H1 (cell line): ENCODE measurements at regions not wholly inside any gene's neighbourhood (a gene's known extent, or its start where the extent isn't known, plus 50 kb on each side); places are given as distances from the start of the nearest gene placed in this dataset.

Source experiments
- CTCF ChIA-PET: fragments of 300-600 bp; sonication (Branson Sonifier 250); formaldehyde crosslinking; loops from one replicate; lab custom pipeline; 2021; ENCODE audit not compliant: partially characterized antibody; lab: Charles Lee
- POLR2A ChIA-PET: fragments of 300-600 bp; sonication (Branson Sonifier 250); formaldehyde crosslinking; loops from one replicate; lab custom pipeline; 2021; ENCODE audit warnings: inconsistent platforms; ENCODE audit not compliant: partially characterized antibody; lab: Charles Lee
- DNase-seq, 2 experiments: peaks; one replicate each; pipeline versions ENCODE4 v3.0.0 to v3.0.0-alpha.2; 2010 to 2022; ENCODE audit warnings: low spot score in 2 of 2, low read depth in 1 of 2, mixed read lengths in 1 of 2
- FAIRE-seq: peaks from 2 replicates; lab custom pipeline; 2011; peaks lifted over from hg19 to GRCh38; lab: Jason Lieb, UNC
- H2AFZ ChIP-seq: 2 replicates; pipeline ENCODE4 v1.8.1; 2012; ENCODE audit warnings: low read length, inconsistent platforms
- H2AK5ac ChIP-seq: 2 replicates; pipeline ENCODE4 v1.6.1; 2013; ENCODE audit warnings: low read depth, low read length
- H2BK120ac ChIP-seq: replicated peaks from 2 replicates; pipeline ENCODE3; 2013; ENCODE audit warnings: low read depth, low read length, inconsistent platforms
- H2BK12ac ChIP-seq: 2 replicates; pipeline ENCODE4 v1.6.1; 2013; ENCODE audit warnings: low read depth, low read length
- H2BK15ac ChIP-seq: 2 replicates; pipeline ENCODE4 v1.6.1; 2013; ENCODE audit warnings: low read length
- H2BK20ac ChIP-seq: 2 replicates; pipeline ENCODE4 v1.6.1; 2013; ENCODE audit warnings: low read length
- H2BK5ac ChIP-seq: 2 replicates; pipeline ENCODE4 v1.6.1; 2013; ENCODE audit warnings: low read depth, low read length
- H3K14ac ChIP-seq: 2 replicates; pipeline ENCODE4 v1.6.1; 2013; ENCODE audit warnings: inconsistent platforms; ENCODE audit not compliant: insufficient read length
- H3K18ac ChIP-seq: 2 replicates; pipeline ENCODE4 v1.6.1; 2013; ENCODE audit warnings: low read length; ENCODE audit errors: extremely low read depth
- H3K23ac ChIP-seq: 2 replicates; pipeline ENCODE4 v1.6.1; 2013; ENCODE audit warnings: inconsistent platforms; ENCODE audit not compliant: insufficient read length
- H3K23me2 ChIP-seq: 2 replicates; pipeline ENCODE4 v1.6.1; 2013; ENCODE audit warnings: low read depth, low read length
- H3K27ac ChIP-seq: 2 replicates; pipeline ENCODE4 v1.6.1; 2011; ENCODE audit warnings: low read depth, low read length, inconsistent platforms
- H3K27me3 ChIP-seq, 4 experiments: replicated peaks in 1 of 4; 1 replicate in 1 of 4; 2 replicates in 3 of 4; pipeline versions ENCODE4 v1.6.1 to v1.8.1; 2011 to 2013; ENCODE audit warnings: low read length in 3 of 4, mild to moderate bottlenecking in 3 of 4, inconsistent platforms in 2 of 4, mixed read lengths in 2 of 4, moderate library complexity in 1 of 4; ENCODE audit not compliant: control insufficient read depth in 3 of 4, insufficient read depth in 3 of 4; ENCODE audit errors: extremely low read depth in 1 of 4
- H3K36me3 ChIP-seq, 4 experiments: 2 replicates each; pipeline versions ENCODE4 v1.6.1 to v1.8.1; 2011 to 2013; ENCODE audit warnings: mild to moderate bottlenecking in 4 of 4, low read length in 3 of 4, moderate library complexity in 2 of 4, control low read depth in 1 of 4, inconsistent platforms in 1 of 4; ENCODE audit not compliant: insufficient read depth in 4 of 4, control insufficient read depth in 2 of 4
- H3K4ac ChIP-seq: replicated peaks from 2 replicates; pipeline ENCODE3; 2013; ENCODE audit warnings: low read length, low read depth, mixed read lengths, inconsistent platforms; ENCODE audit not compliant: insufficient read length
- H3K4me1 ChIP-seq, 4 experiments: replicated peaks in 1 of 4; 1 replicate in 1 of 4; 2 replicates in 3 of 4; pipeline versions ENCODE4 v1.6.1 to v1.8.1; 2011 to 2013; ENCODE audit warnings: low read length in 3 of 4, inconsistent platforms in 2 of 4, mixed read lengths in 1 of 4; ENCODE audit not compliant: insufficient read depth in 4 of 4, control insufficient read depth in 3 of 4
- H3K4me2 ChIP-seq, 2 experiments: 2 replicates each; pipeline versions ENCODE4 v1.6.1 to v1.8.1; 2011 to 2013; ENCODE audit warnings: low read depth in 2 of 2, low read length in 2 of 2, control low read depth in 1 of 2, inconsistent platforms in 1 of 2, mild to moderate bottlenecking in 1 of 2; ENCODE audit not compliant: insufficient read depth in 1 of 2
- H3K4me3 ChIP-seq, 4 experiments: fragments of 200-600, 300-600 bp in 1 of 4; sonication (generic), shearing (Covaris generic), sonication (Bioruptor Twin) in 1 of 4; 2 replicates each; pipeline versions ENCODE4 v1.5.1 to v1.8.1; 2011 to 2016; ENCODE audit warnings: low read length in 4 of 4, low read depth in 3 of 4, control low read depth in 2 of 4, inconsistent platforms in 2 of 4, mild to moderate bottlenecking in 2 of 4, mixed read lengths in 1 of 4, moderate library complexity in 1 of 4; ENCODE audit not compliant: insufficient read depth in 2 of 4; ENCODE audit errors: extremely low read depth in 1 of 4
- H3K56ac ChIP-seq: replicated peaks from 2 replicates; pipeline ENCODE3; 2013; ENCODE audit warnings: low read depth, mild to moderate bottlenecking, mixed read lengths, low read length, inconsistent platforms; ENCODE audit not compliant: insufficient read length
- H3K79me1 ChIP-seq: 2 replicates; pipeline ENCODE4 v1.6.1; 2013; ENCODE audit warnings: low read depth, low read length, control low read depth
- H3K79me2 ChIP-seq, 2 experiments: 2 replicates each; pipeline versions ENCODE4 v1.6.1 to v1.8.1; 2012 to 2013; ENCODE audit warnings: low read length in 2 of 2, mild to moderate bottlenecking in 2 of 2, inconsistent platforms in 1 of 2; ENCODE audit not compliant: insufficient read depth in 2 of 2, control insufficient read depth in 1 of 2
- H3K9ac ChIP-seq, 4 experiments: replicated peaks in 1 of 4; 1 replicate in 1 of 4; 2 replicates in 3 of 4; pipeline versions ENCODE4 v1.6.1 to v1.8.1; 2011 to 2013; ENCODE audit warnings: low read depth in 3 of 4, low read length in 3 of 4, control low read depth in 2 of 4, mild to moderate bottlenecking in 2 of 4, moderate library complexity in 2 of 4, inconsistent platforms in 1 of 4; ENCODE audit errors: extremely low read depth in 1 of 4
- H3K9me3 ChIP-seq, 2 experiments: 2 replicates each; pipeline versions ENCODE4 v1.6.1 to v1.8.1; 2012 to 2013; ENCODE audit warnings: mild to moderate bottlenecking in 2 of 2, moderate library complexity in 2 of 2, control low read depth in 1 of 2, inconsistent platforms in 1 of 2, low read depth in 1 of 2, low read length in 1 of 2, mixed read lengths in 1 of 2; ENCODE audit not compliant: insufficient read depth in 2 of 2
- H4K20me1 ChIP-seq, 2 experiments: replicated peaks in 1 of 2; 2 replicates each; pipeline versions ENCODE3 to v1.8.1; 2011 to 2013; ENCODE audit warnings: inconsistent platforms in 2 of 2, low read length in 2 of 2, mild to moderate bottlenecking in 1 of 2; ENCODE audit not compliant: insufficient read depth in 2 of 2, control insufficient read depth in 1 of 2
- H4K5ac ChIP-seq: 2 replicates; pipeline ENCODE4 v1.6.1; 2013; ENCODE audit warnings: low read length, low read depth, mixed read lengths, inconsistent platforms; ENCODE audit not compliant: insufficient read length
- H4K8ac ChIP-seq: 2 replicates; pipeline ENCODE4 v1.8.0; 2013; ENCODE audit warnings: mild to moderate bottlenecking, moderate library complexity, low read length, inconsistent platforms; ENCODE audit not compliant: insufficient read depth; ENCODE audit errors: extremely low read depth
- H4K91ac ChIP-seq: replicated peaks from 2 replicates; pipeline ENCODE3; 2013; ENCODE audit warnings: low read length, mixed read lengths, inconsistent platforms; ENCODE audit not compliant: insufficient read length
- BACH1 ChIP-seq: IDR thresholded peaks from 2 replicates; pipeline ENCODE4 v1.6.1; 2012; ENCODE audit warnings: low read length, improper control_type of control experiment
- CEBPB ChIP-seq: IDR thresholded peaks from 2 replicates; pipeline ENCODE4 v1.6.1; 2012; ENCODE audit warnings: low read depth, low read length
- CREB1 ChIP-seq: IDR thresholded peaks from 2 replicates; pipeline ENCODE4 v1.6.1; 2012; ENCODE audit warnings: inconsistent platforms
- GTF2F1 ChIP-seq: IDR thresholded peaks from 2 replicates; pipeline ENCODE4 v1.6.1; 2012; ENCODE audit warnings: low read depth, low read length, improper control_type of control experiment, borderline replicate concordance
- KDM1A ChIP-seq: fragments of 200-600, 300-600 bp; sonication (generic); IDR thresholded peaks from 2 replicates; pipeline ENCODE4 v1.7.1; 2016; ENCODE audit warnings: mild to moderate bottlenecking, low read length, borderline replicate concordance
- RAD21 ChIP-seq, 2 experiments: IDR thresholded peaks in 1 of 2; conservative IDR thresholded peaks in 1 of 2; 2 replicates each; pipeline ENCODE4 v1.6.1; 2011; ENCODE audit warnings: low read depth in 2 of 2, low read length in 2 of 2, improper control_type of control experiment in 1 of 2, inconsistent platforms in 1 of 2, mild to moderate bottlenecking in 1 of 2, moderate library complexity in 1 of 2
- RNF2 ChIP-seq: fragments of 200-900, 300-1000 bp; sonication (generic); IDR thresholded peaks from 2 replicates; pipeline ENCODE4 v1.7.1; 2016; ENCODE audit warnings: borderline replicate concordance, low read depth, mild to moderate bottlenecking, antibody characterized with exemption, low read length; ENCODE audit not compliant: poor library complexity, severe bottlenecking; ENCODE audit errors: missing control alignments
- SP2 ChIP-seq: IDR thresholded peaks from 2 replicates; pipeline ENCODE4 v1.6.1; 2012; ENCODE audit warnings: mild to moderate bottlenecking, low read length, inconsistent platforms
- TAF1 ChIP-seq: IDR thresholded peaks from 2 replicates; pipeline ENCODE4 v1.6.1; 2011; ENCODE audit warnings: mild to moderate bottlenecking, low read depth, low read length
- WGBS, 2 experiments: shearing (Covaris generic) in 1 of 2; methylation state at CpG; one replicate each; pipeline versions ENCODE4 v1.1.6 to v1.1.7; 2013 to 2015; ENCODE audit warnings: low lambda C conversion rate in 2 of 2, mixed read lengths in 2 of 2, inconsistent platforms in 1 of 2, low coverage in 1 of 2, missing lambda C conversion rate in 1 of 2; ENCODE audit not compliant: insufficient replicate concordance in 2 of 2, insufficient coverage in 1 of 2, insufficient read length in 1 of 2; ENCODE audit errors: extremely low coverage in 1 of 2, missing lambda C conversion rate in 1 of 2; 5-methylcytosine and 5-hydroxymethylcytosine counted together
- TF ChIP-seq, protein P1 (sequence below): IDR thresholded peaks from 2 replicates; pipeline ENCODE4 v1.6.1; 2011; ENCODE audit warnings: low read length, improper control_type of control experiment
- TF ChIP-seq, protein P2 (sequence below): IDR thresholded peaks from 2 replicates; pipeline ENCODE4 v1.6.1; 2012; ENCODE audit warnings: inconsistent platforms
- TF ChIP-seq, protein P3 (sequence below): IDR thresholded peaks from 2 replicates; pipeline ENCODE4 v1.6.1; 2011; ENCODE audit warnings: low read depth, mild to moderate bottlenecking, low read length; ENCODE audit not compliant: insufficient read depth

DNA sequence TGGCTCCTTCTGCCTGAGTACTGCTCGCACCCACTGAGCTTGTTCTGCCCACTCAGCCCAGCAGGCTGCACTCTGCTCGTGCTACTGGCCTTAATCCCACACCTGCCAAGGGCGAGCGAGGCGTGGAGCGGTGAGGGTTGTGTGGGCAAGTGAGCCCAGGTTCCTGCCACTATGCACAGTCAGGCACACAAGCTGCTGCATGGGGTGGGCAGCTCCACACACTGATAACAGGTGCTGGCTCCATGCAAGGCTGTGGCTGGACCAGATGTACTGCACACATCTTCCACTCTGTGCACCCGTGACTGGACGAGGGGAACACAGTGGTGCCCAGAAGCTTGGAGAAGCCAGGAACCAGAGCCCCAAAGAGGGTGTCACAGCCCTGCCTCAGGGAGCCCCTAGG lies 184.3 kb upstream of the NUDT6 start:
- Histone ChIP-seq H2BK12ac (no peak overlapping the region), H3K4ac (no peak overlapping the region), H3K23ac (no peak overlapping the region), H3K23me2 (no peaks in the 10 kb centered on the region), H4K8ac (no peak overlapping the region), H3K14ac (no peak overlapping the region), H2AK5ac (no peak overlapping the region), H2BK120ac (no peak overlapping the region), H3K4me2 (no peak overlapping the region), H2BK5ac (no peak overlapping the region), H3K27me3 (no peaks in the 10 kb centered on the region), H4K20me1 (no peaks in the 10 kb centered on the region), H4K91ac (peak overlapping the region; percentile 55), H3K56ac (no peak overlapping the region), H3K36me3 (no peaks in the 10 kb centered on the region), H3K9ac (no peak overlapping the region), H2BK15ac (no peak overlapping the region), H3K18ac (no peak overlapping the region), H2AFZ (no peak overlapping the region), H2BK20ac (no peak overlapping the region), H3K79me1 (no peaks in the 10 kb centered on the region), H3K79me2 (no peaks in the 10 kb centered on the region), H3K4me1 (peaks cover 0 to 2% (median under 1%) of the 10 kb centered on the region in 4 experiments; a peak in 2 of 7 replicates), H3K27ac (no peak overlapping the region), H3K9me3 (no peaks in the 10 kb centered on the region), H3K4me3 (no peak overlapping the region), H4K5ac (peak overlapping the region; percentile 33)
- DNase-seq (no peak), FAIRE-seq (no peak)
- WGBS, 2 experiments: 94% methylated on average over 8 of the region's 8 CpGs; no CpG with 5 or more reads in 1 of the 2 experiments
- ChIA-PET CTCF (interaction anchor here (0.7 to 2.7 kb wide), 10 partner anchors 9 to 504 kb away, joined by 3 to 13 read pairs (median 4); no protein-coding TSS in a partner anchor), POLR2A (no interaction called here)
- TF ChIP-seq SP2 (no peak), CEBPB (no peak), KDM1A (no peak), RAD21 (IDR thresholded peaks at IDR 0.05 in 1 of 2, conservative IDR thresholded peaks at IDR 0.05 in 1 of 2; ENCODE audit: low read depth in 2 of 2, low read length in 2 of 2) (no peak), TAF1 (no peak), RNF2 (no peak), CREB1 (no peak), GTF2F1 (no peak), BACH1 (no peak)
- TF ChIP-seq, protein P1, sequence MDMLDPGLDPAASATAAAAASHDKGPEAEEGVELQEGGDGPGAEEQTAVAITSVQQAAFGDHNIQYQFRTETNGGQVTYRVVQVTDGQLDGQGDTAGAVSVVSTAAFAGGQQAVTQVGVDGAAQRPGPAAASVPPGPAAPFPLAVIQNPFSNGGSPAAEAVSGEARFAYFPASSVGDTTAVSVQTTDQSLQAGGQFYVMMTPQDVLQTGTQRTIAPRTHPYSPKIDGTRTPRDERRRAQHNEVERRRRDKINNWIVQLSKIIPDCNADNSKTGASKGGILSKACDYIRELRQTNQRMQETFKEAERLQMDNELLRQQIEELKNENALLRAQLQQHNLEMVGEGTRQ: no peak
- TF ChIP-seq, protein P2, sequence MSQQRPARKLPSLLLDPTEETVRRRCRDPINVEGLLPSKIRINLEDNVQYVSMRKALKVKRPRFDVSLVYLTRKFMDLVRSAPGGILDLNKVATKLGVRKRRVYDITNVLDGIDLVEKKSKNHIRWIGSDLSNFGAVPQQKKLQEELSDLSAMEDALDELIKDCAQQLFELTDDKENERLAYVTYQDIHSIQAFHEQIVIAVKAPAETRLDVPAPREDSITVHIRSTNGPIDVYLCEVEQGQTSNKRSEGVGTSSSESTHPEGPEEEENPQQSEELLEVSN: no peak
- TF ChIP-seq, protein P3, sequence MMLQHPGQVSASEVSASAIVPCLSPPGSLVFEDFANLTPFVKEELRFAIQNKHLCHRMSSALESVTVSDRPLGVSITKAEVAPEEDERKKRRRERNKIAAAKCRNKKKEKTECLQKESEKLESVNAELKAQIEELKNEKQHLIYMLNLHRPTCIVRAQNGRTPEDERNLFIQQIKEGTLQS: no peak
